HUES48 (cell line): ENCODE measurements at regions not wholly inside any gene's neighbourhood (a gene's known extent, or its start where the extent isn't known, plus 50 kb on each side); places are given as distances from the start of the nearest gene placed in this dataset.

Experiments used
- H3K27ac ChIP-seq: one replicate; pipeline ENCODE4 v1.7.0; 2013; ENCODE audit warnings: low read depth, low read length, inconsistent platforms
- H3K27me3 ChIP-seq: 2 replicates; pipeline ENCODE4 v1.6.1; 2013; ENCODE audit warnings: mild to moderate bottlenecking, low read length; ENCODE audit not compliant: control insufficient read depth, insufficient read depth
- H3K36me3 ChIP-seq: 2 replicates; pipeline ENCODE4 v1.6.1; 2013; ENCODE audit warnings: low read length; ENCODE audit not compliant: control insufficient read depth, insufficient read depth
- H3K4me1 ChIP-seq: 2 replicates; pipeline ENCODE4 v1.6.1; 2013; ENCODE audit warnings: mild to moderate bottlenecking, low read length; ENCODE audit not compliant: control insufficient read depth, insufficient read depth
- H3K4me3 ChIP-seq: 2 replicates; pipeline ENCODE4 v1.5.1; 2013; ENCODE audit warnings: mild to moderate bottlenecking, low read depth, low read length
- H3K9ac ChIP-seq: 2 replicates; pipeline ENCODE4 v1.6.1; 2013; ENCODE audit warnings: mild to moderate bottlenecking, low read depth, low read length, moderate library complexity
- H3K9me3 ChIP-seq: 2 replicates; pipeline ENCODE4 v1.6.1; 2013; ENCODE audit warnings: low read length; ENCODE audit not compliant: control insufficient read depth, insufficient read depth

DNA sequence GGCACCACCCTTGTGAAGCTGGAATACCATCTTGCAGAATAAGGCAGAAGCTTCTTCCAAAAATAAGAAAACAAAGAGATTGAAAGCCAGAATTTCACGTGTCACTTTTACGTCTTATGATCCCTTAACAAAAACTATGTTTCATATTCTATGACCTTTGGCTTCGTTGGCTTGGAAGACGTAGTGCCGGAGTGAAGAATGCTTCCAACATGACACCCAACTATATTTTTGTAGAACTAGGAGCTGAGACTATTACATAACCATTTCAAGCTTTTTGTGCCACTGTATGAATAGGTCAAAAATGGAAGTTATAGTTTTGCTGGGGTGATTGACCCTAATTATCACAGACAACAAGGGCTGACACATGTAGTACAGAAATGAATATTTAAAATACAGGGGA, 996.2 kb downstream of the ADGRL3 start:
- H3K4me3 ChIP-seq: no peak overlapping the region
- no peak overlapping the region for H3K9ac ChIP-seq
- no peak overlapping the region for H3K27ac ChIP-seq
- no peaks in the 10 kb centered on the region for H3K27me3 ChIP-seq
- no peaks in the 10 kb centered on the region for H3K4me1 ChIP-seq
- H3K9me3 ChIP-seq: no peaks in the 10 kb centered on the region
- H3K36me3 ChIP-seq: no peaks in the 10 kb centered on the region

DNA sequence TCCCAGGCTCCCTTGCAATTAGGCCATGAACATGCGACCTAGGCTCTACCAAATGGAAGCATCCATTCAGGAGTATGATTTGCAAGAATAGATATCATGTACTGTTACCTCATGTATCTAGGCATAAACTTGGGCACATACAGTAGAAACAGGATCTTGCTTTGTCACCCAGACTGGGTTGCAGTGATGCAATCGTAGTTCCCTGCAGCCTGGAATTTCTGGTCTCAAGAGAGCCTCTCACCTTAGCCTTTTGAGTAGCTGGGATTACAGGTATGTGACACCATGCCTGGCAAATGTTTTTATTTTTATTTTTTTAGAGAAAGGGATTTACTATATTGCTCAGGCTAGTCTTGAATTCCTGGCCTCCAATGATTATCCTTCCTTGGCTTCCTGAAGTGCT, 994.2 kb downstream of the ADGRL3 start:
- Histone ChIP-seq H3K27me3 (no peaks in the 10 kb centered on the region), H3K9ac (no peak overlapping the region), H3K27ac (no peak overlapping the region), H3K9me3 (no peaks in the 10 kb centered on the region), H3K4me1 (no peaks in the 10 kb centered on the region), H3K36me3 (no peaks in the 10 kb centered on the region), H3K4me3 (no peak overlapping the region)

DNA sequence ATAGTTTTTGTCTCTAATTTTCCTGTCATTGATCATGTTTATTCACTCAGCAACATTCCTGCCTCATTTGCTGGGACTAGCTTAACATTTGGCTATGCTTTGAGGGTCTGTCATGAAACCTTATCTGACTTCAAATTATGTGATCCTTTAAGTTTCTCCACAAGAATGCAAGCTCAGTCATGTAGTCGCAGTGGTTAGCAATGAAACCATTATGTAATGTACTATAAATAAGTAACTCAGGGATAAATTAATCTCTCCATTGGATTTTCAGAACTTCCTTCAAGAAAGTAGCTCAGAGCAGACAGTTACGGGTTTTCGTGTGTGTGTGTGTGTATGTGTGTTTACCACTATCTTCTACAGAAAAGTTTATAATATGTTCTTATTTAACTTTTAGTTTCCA, 993.6 kb downstream of the ADGRL3 start:
- Histone ChIP-seq H3K4me3 (no peak overlapping the region), H3K9me3 (no peaks in the 10 kb centered on the region), H3K4me1 (no peaks in the 10 kb centered on the region), H3K36me3 (no peaks in the 10 kb centered on the region), H3K27ac (no peak overlapping the region), H3K27me3 (no peaks in the 10 kb centered on the region), H3K9ac (no peak overlapping the region)

DNA sequence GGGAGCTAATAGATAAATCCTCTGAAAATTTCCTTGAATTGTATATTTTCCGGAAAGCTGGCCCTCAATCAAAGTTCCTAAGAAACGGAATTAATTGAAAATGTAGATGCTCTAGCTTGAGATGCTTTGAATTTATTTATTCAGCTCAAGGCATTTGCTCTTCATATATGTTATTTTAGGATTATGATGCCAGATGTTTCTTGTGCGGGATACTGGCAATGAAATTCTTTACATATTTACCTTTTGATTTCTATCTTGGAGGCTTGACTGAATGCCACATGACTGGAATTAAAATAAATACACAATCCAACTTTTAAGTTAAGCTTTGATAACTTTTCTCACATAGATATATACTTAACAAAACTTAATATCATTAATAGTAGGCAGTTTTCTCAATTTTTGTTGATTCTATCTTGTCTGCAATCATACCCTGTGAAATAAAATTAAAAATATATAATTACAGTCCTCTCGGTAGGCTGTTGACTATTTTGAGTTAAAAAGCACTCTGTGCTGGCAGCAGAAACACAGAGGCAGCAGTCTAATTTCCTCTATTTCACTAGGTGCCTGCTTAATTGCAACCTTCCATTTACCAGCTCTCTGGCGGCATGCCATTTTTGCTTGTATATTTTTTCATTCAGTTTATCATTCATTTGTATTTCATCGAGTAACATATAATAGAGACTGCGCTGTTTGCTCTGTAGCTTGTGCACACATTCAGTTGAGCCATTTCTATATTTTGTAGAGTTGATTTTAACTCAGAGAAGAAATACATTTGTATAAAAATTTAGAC, 991.5 kb downstream of the ADGRL3 start:
- Histone ChIP-seq H3K9me3 (no peaks in the 10 kb centered on the region), H3K4me1 (no peaks in the 10 kb centered on the region), H3K9ac (no peak overlapping the region), H3K27ac (no peak overlapping the region), H3K27me3 (no peaks in the 10 kb centered on the region), H3K4me3 (no peak overlapping the region), H3K36me3 (no peaks in the 10 kb centered on the region)

DNA sequence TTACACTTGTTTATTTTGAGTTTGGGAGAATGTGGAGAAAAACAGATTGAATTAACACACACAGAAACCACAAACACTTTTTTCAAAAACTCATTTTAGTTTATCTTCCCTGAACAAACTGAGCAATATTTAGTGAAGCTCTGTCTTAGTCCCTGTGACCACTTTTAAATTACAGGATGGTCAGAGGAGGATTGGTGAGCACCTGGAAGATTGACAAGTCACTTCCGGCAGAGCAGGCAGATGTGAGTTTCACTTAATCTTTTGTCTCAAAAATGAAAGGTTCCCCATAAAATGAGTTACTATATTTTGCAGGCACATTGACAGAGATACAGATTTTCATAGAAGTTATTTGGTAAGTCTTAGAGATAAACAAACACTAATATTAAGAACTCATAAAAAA, 970.1 kb downstream of the ADGRL3 start:
- Histone ChIP-seq H3K27me3 (no peaks in the 10 kb centered on the region), H3K4me1 (peaks cover 10% of the 10 kb centered on the region), H3K9me3 (no peaks in the 10 kb centered on the region), H3K4me3 (no peak overlapping the region), H3K27ac (no peak overlapping the region), H3K9ac (no peak overlapping the region), H3K36me3 (no peaks in the 10 kb centered on the region)

DNA sequence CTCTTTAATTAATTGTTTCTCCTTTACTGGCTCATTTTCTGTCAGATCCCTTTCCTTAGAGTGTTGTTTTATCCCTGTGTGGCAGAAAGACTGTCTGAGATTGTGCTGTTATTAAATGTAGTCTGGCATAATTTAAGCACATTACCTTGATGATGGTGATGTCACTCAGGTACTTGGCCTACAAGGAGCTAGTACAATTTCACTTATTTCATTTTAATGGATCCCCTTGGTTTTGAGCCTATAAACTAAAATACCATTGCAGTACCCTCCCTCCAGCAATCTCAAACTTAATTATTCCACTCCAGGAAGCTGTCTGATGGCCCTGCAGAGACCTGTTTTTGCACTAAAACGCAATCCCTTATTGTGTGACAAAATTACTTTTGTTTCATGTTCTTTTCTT, 968.6 kb downstream of the ADGRL3 start:
- H3K4me1 ChIP-seq: no peaks in the 10 kb centered on the region
- no peaks in the 10 kb centered on the region for H3K9me3 ChIP-seq
- no peaks in the 10 kb centered on the region for H3K27me3 ChIP-seq
- no peak overlapping the region for H3K27ac ChIP-seq
- H3K4me3 ChIP-seq: no peak overlapping the region
- no peaks in the 10 kb centered on the region for H3K36me3 ChIP-seq
- H3K9ac ChIP-seq: no peak overlapping the region

DNA sequence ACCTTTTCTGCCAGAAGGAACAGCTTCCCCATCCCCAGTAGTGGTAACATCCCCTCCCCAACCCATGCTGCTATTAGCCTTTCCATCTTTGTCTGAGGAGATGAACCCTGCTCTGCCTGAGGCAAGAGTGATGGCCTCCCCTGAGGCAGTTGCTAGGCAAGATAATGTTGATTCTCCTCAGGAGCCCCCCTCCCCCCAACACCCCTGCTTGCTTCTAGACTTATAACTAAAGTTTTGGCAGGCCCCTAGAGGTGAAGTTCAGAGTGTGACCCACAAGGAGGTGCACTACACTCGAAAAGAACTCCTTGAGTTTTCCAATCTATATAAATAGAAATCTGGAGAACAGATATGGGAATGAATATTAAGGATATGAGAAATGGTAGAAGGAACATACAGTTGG, 962.5 kb downstream of the ADGRL3 start:
- H3K4me1 ChIP-seq: no peaks in the 10 kb centered on the region
- no peaks in the 10 kb centered on the region for H3K9me3 ChIP-seq
- H3K27me3 ChIP-seq: no peaks in the 10 kb centered on the region
- H3K27ac ChIP-seq: no peak overlapping the region
- no peak overlapping the region for H3K4me3 ChIP-seq
- no peaks in the 10 kb centered on the region for H3K36me3 ChIP-seq
- H3K9ac ChIP-seq: no peak overlapping the region

DNA sequence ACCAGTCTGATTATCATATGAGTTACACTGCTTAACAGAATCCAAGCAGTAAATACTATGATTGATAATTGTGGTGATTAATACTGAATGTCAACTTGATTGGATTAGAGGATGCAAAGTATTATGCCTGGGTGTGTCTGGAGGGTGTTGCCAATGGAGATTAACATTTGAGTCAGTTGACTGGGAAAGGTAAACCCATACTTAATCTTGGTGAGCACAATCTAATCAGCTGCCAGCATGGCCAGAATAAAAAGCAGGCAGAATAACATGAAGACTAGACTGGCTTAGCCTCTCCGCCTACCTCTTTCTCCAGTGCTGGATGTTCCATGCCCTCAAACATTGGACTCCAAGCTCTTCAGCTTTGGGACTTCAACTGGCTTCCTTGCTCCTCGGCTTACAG, 961.3 kb downstream of the ADGRL3 start:
- Histone ChIP-seq H3K4me3 (no peak overlapping the region), H3K9me3 (no peaks in the 10 kb centered on the region), H3K27me3 (no peaks in the 10 kb centered on the region), H3K4me1 (no peaks in the 10 kb centered on the region), H3K9ac (no peak overlapping the region), H3K36me3 (no peaks in the 10 kb centered on the region), H3K27ac (no peak overlapping the region)

DNA sequence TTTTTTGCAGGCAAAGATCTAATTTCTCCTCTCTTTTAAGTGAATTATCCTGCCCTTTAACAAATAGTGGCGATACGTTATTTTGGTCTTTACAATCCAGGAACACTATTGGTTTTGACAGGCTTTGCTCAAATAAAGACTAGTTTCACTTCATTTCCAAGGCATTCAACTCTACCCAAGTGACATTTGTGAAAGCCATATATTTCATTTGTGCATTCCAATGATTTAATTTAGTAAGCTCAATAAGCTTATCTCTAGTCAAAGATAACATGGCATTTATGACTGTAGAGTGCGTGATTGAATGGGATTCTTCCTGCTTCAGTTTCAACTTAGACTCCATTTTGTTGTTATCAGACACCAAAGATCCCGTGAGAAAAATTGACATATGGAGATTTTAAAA, 959.8 kb downstream of the ADGRL3 start:
- Histone ChIP-seq H3K36me3 (no peaks in the 10 kb centered on the region), H3K4me1 (no peaks in the 10 kb centered on the region), H3K4me3 (no peak overlapping the region), H3K27me3 (no peaks in the 10 kb centered on the region), H3K27ac (no peak overlapping the region), H3K9me3 (no peaks in the 10 kb centered on the region), H3K9ac (no peak overlapping the region)

DNA sequence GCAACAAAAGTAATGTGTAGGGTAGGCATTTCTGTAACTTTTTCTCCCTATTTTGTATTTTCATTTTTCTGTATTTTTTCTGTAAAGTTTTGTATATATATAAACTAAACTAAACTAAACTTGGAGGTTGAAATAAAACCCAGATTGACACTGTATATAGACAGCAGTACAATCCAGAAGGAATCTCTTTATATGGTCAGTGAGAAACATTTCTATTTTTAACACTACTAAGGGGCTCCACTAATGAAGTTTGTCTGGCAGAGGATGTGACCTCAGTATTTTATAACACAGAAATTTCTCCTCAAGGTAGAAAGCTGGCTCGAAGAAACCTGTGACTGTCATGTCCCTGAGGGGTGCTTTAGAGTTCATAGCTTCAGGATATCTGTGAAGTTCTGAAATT, 959.2 kb downstream of the ADGRL3 start:
- no peak overlapping the region for H3K27ac ChIP-seq
- no peaks in the 10 kb centered on the region for H3K9me3 ChIP-seq
- no peaks in the 10 kb centered on the region for H3K4me1 ChIP-seq
- no peak overlapping the region for H3K4me3 ChIP-seq
- no peak overlapping the region for H3K9ac ChIP-seq
- no peaks in the 10 kb centered on the region for H3K36me3 ChIP-seq
- H3K27me3 ChIP-seq: no peaks in the 10 kb centered on the region

DNA sequence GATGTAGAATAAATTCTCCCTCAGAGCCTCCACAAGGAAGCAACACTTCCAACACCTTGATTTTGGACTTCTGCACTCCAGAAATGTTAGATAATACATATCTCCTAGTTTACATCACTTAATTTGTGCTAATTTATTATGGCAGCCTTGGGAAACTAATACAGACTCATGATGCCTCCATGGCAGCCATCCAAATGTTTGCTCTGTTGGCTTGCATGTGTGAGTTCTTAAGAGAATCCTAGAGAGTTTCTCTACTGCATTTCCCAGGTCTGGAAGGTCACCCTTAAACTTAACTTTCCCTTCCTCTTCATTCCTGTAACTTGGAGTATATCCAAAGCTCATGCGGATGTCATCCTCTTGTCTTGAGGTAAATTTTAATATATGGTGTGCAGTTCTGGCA, 956.1 kb downstream of the ADGRL3 start:
- no peaks in the 10 kb centered on the region for H3K4me1 ChIP-seq
- H3K27me3 ChIP-seq: no peaks in the 10 kb centered on the region
- H3K9ac ChIP-seq: no peak overlapping the region
- H3K4me3 ChIP-seq: no peak overlapping the region
- H3K9me3 ChIP-seq: no peaks in the 10 kb centered on the region
- no peaks in the 10 kb centered on the region for H3K36me3 ChIP-seq
- no peak overlapping the region for H3K27ac ChIP-seq
